ENCODE measurements at regions not wholly inside any gene's neighbourhood (a gene's known extent, or its start where the extent isn't known, plus 50 kb on each side); places are given as distances from the start of the nearest gene placed in this dataset.

- Histone ChIP-seq H3K9me3 (ENCODE audit: insufficient read depth, low read depth, low read length) (no peaks in the 10 kb centered on the region), H3K9ac (ENCODE audit: low read depth, low read length) (no peak overlapping the region), H3K4me1 (ENCODE audit: insufficient read depth, low read length) (peaks cover 5% of the 10 kb centered on the region; the same call in 1 of the 2 replicates), H3K27ac (ENCODE audit: low read length) (no peak overlapping the region), H3K27me3 (ENCODE audit: insufficient read depth, low read length) (no peaks in the 10 kb centered on the region), H3K36me3 (ENCODE audit: insufficient read depth, low read depth, low read length) (no peaks in the 10 kb centered on the region), H3K4me3 (ENCODE audit: low read length) (no peak overlapping the region)
Measured at GRCh38 chr7:41576166-41576565, 126.7 kb downstream of the INHBA start.

- H3K27me3 ChIP-seq (ENCODE audit: insufficient read depth, low read length) = no peaks in the 10 kb centered on the region
Measured at GRCh38 chr7:41574377-41574776, 128.5 kb downstream of the INHBA start.

GRCh38 chr7:41573862-41574261, 129.0 kb downstream of the INHBA start:
- H3K36me3 ChIP-seq (ENCODE audit: insufficient read depth, low read depth, low read length) = no peaks in the 10 kb centered on the region
- no peak overlapping the region for H3K27ac ChIP-seq (ENCODE audit: low read length)
- H3K4me3 ChIP-seq (ENCODE audit: low read length) = no peak overlapping the region
- no peaks in the 10 kb centered on the region for H3K27me3 ChIP-seq (ENCODE audit: insufficient read depth, low read length)
- H3K9ac ChIP-seq (ENCODE audit: low read depth, low read length) = no peak overlapping the region
- no peaks in the 10 kb centered on the region for H3K9me3 ChIP-seq (ENCODE audit: insufficient read depth, low read depth, low read length)
- peaks cover 11% of the 10 kb centered on the region; the same call in 1 of the 2 replicates for H3K4me1 ChIP-seq (ENCODE audit: insufficient read depth, low read length)

More at GRCh38 chr7:41574377-41574776, 128.5 kb downstream of the INHBA start:
- H3K27ac ChIP-seq (ENCODE audit: low read length) = no peak overlapping the region
- H3K4me3 ChIP-seq (ENCODE audit: low read length) = no peak overlapping the region
- H3K9ac ChIP-seq (ENCODE audit: low read depth, low read length) = no peak overlapping the region
- H3K4me1 ChIP-seq (ENCODE audit: insufficient read depth, low read length) = peaks cover 11% of the 10 kb centered on the region; the same call in 1 of the 2 replicates
- H3K9me3 ChIP-seq (ENCODE audit: insufficient read depth, low read depth, low read length) = no peaks in the 10 kb centered on the region
- H3K36me3 ChIP-seq (ENCODE audit: insufficient read depth, low read depth, low read length) = no peaks in the 10 kb centered on the region

GRCh38 chr7:41573443-41573842, 129.4 kb downstream of the INHBA start:
- H3K4me3 ChIP-seq (ENCODE audit: low read length) = no peak overlapping the region
- H3K9ac ChIP-seq (ENCODE audit: low read depth, low read length) = no peak overlapping the region
- H3K4me1 ChIP-seq (ENCODE audit: insufficient read depth, low read length) = peaks cover 11% of the 10 kb centered on the region; the same call in 1 of the 2 replicates
- no peaks in the 10 kb centered on the region for H3K27me3 ChIP-seq (ENCODE audit: insufficient read depth, low read length)
- H3K36me3 ChIP-seq (ENCODE audit: insufficient read depth, low read depth, low read length) = no peaks in the 10 kb centered on the region
- no peaks in the 10 kb centered on the region for H3K9me3 ChIP-seq (ENCODE audit: insufficient read depth, low read depth, low read length)
- no peak overlapping the region for H3K27ac ChIP-seq (ENCODE audit: low read length)

GRCh38 chr7:41573015-41573414, 129.9 kb downstream of the INHBA start:
- peaks cover 11% of the 10 kb centered on the region; the same call in 1 of the 2 replicates for H3K4me1 ChIP-seq (ENCODE audit: insufficient read depth, low read length)
- H3K36me3 ChIP-seq (ENCODE audit: insufficient read depth, low read depth, low read length) = no peaks in the 10 kb centered on the region
- no peak overlapping the region for H3K4me3 ChIP-seq (ENCODE audit: low read length)
- no peak overlapping the region for H3K27ac ChIP-seq (ENCODE audit: low read length)
- no peak overlapping the region for H3K9ac ChIP-seq (ENCODE audit: low read depth, low read length)
- H3K9me3 ChIP-seq (ENCODE audit: insufficient read depth, low read depth, low read length) = no peaks in the 10 kb centered on the region
- no peaks in the 10 kb centered on the region for H3K27me3 ChIP-seq (ENCODE audit: insufficient read depth, low read length)

- peaks cover 11% of the 10 kb centered on the region; the same call in 1 of the 2 replicates for H3K4me1 ChIP-seq (ENCODE audit: insufficient read depth, low read length)
- no peak overlapping the region for H3K4me3 ChIP-seq (ENCODE audit: low read length)
- no peak overlapping the region for H3K27ac ChIP-seq (ENCODE audit: low read length)
- H3K36me3 ChIP-seq (ENCODE audit: insufficient read depth, low read depth, low read length) = no peaks in the 10 kb centered on the region
- no peaks in the 10 kb centered on the region for H3K27me3 ChIP-seq (ENCODE audit: insufficient read depth, low read length)
- H3K9me3 ChIP-seq (ENCODE audit: insufficient read depth, low read depth, low read length) = no peaks in the 10 kb centered on the region
- H3K9ac ChIP-seq (ENCODE audit: low read depth, low read length) = no peak overlapping the region
Measured at GRCh38 chr7:41571573-41571972, 131.3 kb downstream of the INHBA start.

- no peaks in the 10 kb centered on the region for H3K27me3 ChIP-seq (ENCODE audit: insufficient read depth, low read length)
- H3K27ac ChIP-seq (ENCODE audit: low read length) = no peak overlapping the region
Measured at GRCh38 chr7:41570766-41571165, 132.1 kb downstream of the INHBA start.

GRCh38 chr7:41568135-41568534, 134.8 kb downstream of the INHBA start:
- Histone ChIP-seq H3K27ac (ENCODE audit: low read length) (no peak overlapping the region), H3K4me3 (ENCODE audit: low read length) (no peak overlapping the region), H3K9me3 (ENCODE audit: insufficient read depth, low read depth, low read length) (no peaks in the 10 kb centered on the region), H3K9ac (ENCODE audit: low read depth, low read length) (no peak overlapping the region), H3K4me1 (ENCODE audit: insufficient read depth, low read length) (peaks cover 11% of the 10 kb centered on the region; the same call in 1 of the 2 replicates), H3K27me3 (ENCODE audit: insufficient read depth, low read length) (no peaks in the 10 kb centered on the region), H3K36me3 (ENCODE audit: insufficient read depth, low read depth, low read length) (no peaks in the 10 kb centered on the region)

More at GRCh38 chr7:41570766-41571165, 132.1 kb downstream of the INHBA start:
- peaks cover 11% of the 10 kb centered on the region; the same call in 1 of the 2 replicates for H3K4me1 ChIP-seq (ENCODE audit: insufficient read depth, low read length)
- H3K36me3 ChIP-seq (ENCODE audit: insufficient read depth, low read depth, low read length) = no peaks in the 10 kb centered on the region
- no peak overlapping the region for H3K4me3 ChIP-seq (ENCODE audit: low read length)
- H3K9ac ChIP-seq (ENCODE audit: low read depth, low read length) = no peak overlapping the region
- no peaks in the 10 kb centered on the region for H3K9me3 ChIP-seq (ENCODE audit: insufficient read depth, low read depth, low read length)

- peaks cover 11% of the 10 kb centered on the region; the same call in 1 of the 2 replicates for H3K4me1 ChIP-seq (ENCODE audit: insufficient read depth, low read length)
- no peak overlapping the region for H3K9ac ChIP-seq (ENCODE audit: low read depth, low read length)
- H3K27me3 ChIP-seq (ENCODE audit: insufficient read depth, low read length) = no peaks in the 10 kb centered on the region
- H3K27ac ChIP-seq (ENCODE audit: low read length) = no peak overlapping the region
- H3K9me3 ChIP-seq (ENCODE audit: insufficient read depth, low read depth, low read length) = no peaks in the 10 kb centered on the region
- H3K36me3 ChIP-seq (ENCODE audit: insufficient read depth, low read depth, low read length) = no peaks in the 10 kb centered on the region
- no peak overlapping the region for H3K4me3 ChIP-seq (ENCODE audit: low read length)
Measured at GRCh38 chr7:41567731-41568114, 135.2 kb downstream of the INHBA start.

- Histone ChIP-seq H3K4me3 (ENCODE audit: low read length) (no peak overlapping the region), H3K4me1 (ENCODE audit: insufficient read depth, low read length) (peaks cover 11% of the 10 kb centered on the region; the same call in 1 of the 2 replicates), H3K9ac (ENCODE audit: low read depth, low read length) (no peak overlapping the region), H3K36me3 (ENCODE audit: insufficient read depth, low read depth, low read length) (no peaks in the 10 kb centered on the region), H3K27me3 (ENCODE audit: insufficient read depth, low read length) (no peaks in the 10 kb centered on the region), H3K9me3 (ENCODE audit: insufficient read depth, low read depth, low read length) (no peaks in the 10 kb centered on the region), H3K27ac (ENCODE audit: low read length) (no peak overlapping the region)
Measured at GRCh38 chr7:41567031-41567730, 135.7 kb downstream of the INHBA start.

GRCh38 chr7:41566581-41566980, 136.3 kb downstream of the INHBA start:
- no peaks in the 10 kb centered on the region for H3K36me3 ChIP-seq (ENCODE audit: insufficient read depth, low read depth, low read length)
- H3K9ac ChIP-seq (ENCODE audit: low read depth, low read length) = no peak overlapping the region
- no peak overlapping the region for H3K27ac ChIP-seq (ENCODE audit: low read length)

GRCh38 chr7:41565655-41566054, 137.2 kb downstream of the INHBA start:
- Histone ChIP-seq H3K9me3 (ENCODE audit: insufficient read depth, low read depth, low read length) (no peaks in the 10 kb centered on the region), H3K4me1 (ENCODE audit: insufficient read depth, low read length) (peaks cover 1% of the 10 kb centered on the region; the same call in 1 of the 2 replicates), H3K27me3 (ENCODE audit: insufficient read depth, low read length) (no peaks in the 10 kb centered on the region), H3K36me3 (ENCODE audit: insufficient read depth, low read depth, low read length) (no peaks in the 10 kb centered on the region), H3K27ac (ENCODE audit: low read length) (no peak overlapping the region), H3K9ac (ENCODE audit: low read depth, low read length) (no peak overlapping the region), H3K4me3 (ENCODE audit: low read length) (no peak overlapping the region)

More at GRCh38 chr7:41566581-41566980, 136.3 kb downstream of the INHBA start:
- Histone ChIP-seq H3K27me3 (ENCODE audit: insufficient read depth, low read length) (no peaks in the 10 kb centered on the region), H3K9me3 (ENCODE audit: insufficient read depth, low read depth, low read length) (no peaks in the 10 kb centered on the region), H3K4me3 (ENCODE audit: low read length) (no peak overlapping the region), H3K4me1 (ENCODE audit: insufficient read depth, low read length) (peaks cover 6% of the 10 kb centered on the region; the same call in 1 of the 2 replicates)

Measured in iPS-20b (cell line).